B cell (primary cell): ENCODE measurements at regions not wholly inside any gene's neighbourhood (a gene's known extent, or its start where the extent isn't known, plus 50 kb on each side); places are given as distances from the start of the nearest gene placed in this dataset.

ENCODE experiments used
- ATAC-seq: fragments of 200-7000 bp; cut with Tn5 transposase; one replicate; pipeline ENCODE4 v1.10.0; 2021; ENCODE audit warnings: low read depth, mild to moderate bottlenecking, moderate number of reproducible peaks, moderate library complexity
- CTCF ChIA-PET: fragments of 350-600 bp; sonication (Branson Sonifier 250); formaldehyde crosslinking; loops from one replicate; lab custom pipeline; 2021; ENCODE audit warnings: antibody characterized with exemption, inconsistent platforms; lab: Charles Lee
- POLR2A ChIA-PET: fragments of 350-600 bp; sonication (Branson Sonifier 250); formaldehyde crosslinking; loops from one replicate; lab custom pipeline; 2021; ENCODE audit warnings: antibody characterized with exemption; lab: Charles Lee
- DNase-seq: peaks from one replicate; pipeline ENCODE4 v3.0.0; 2013
- H2AFZ ChIP-seq: 2 replicates; pipeline ENCODE4 v1.6.1; 2012; ENCODE audit warnings: mild to moderate bottlenecking, low read depth, low read length; ENCODE audit not compliant: insufficient read depth, poor library complexity, severe bottlenecking
- H3K27ac ChIP-seq, 2 donors: 1 replicate in 1 of 2; 2 replicates in 1 of 2; pipeline ENCODE4 v1.5.1; 2012 to 2013; ENCODE audit warnings: low read length in 2 of 2, mild to moderate bottlenecking in 2 of 2, moderate library complexity in 1 of 2
- H3K27me3 ChIP-seq, 4 experiments: fragments of 200-600 bp in 1 of 4; sonication (generic) in 1 of 4; replicated peaks in 1 of 4; 1 replicate in 2 of 4; 2 replicates in 2 of 4; pipeline versions ENCODE4 v1.6.1 to v1.7.0; 2013 to 2016; ENCODE audit warnings: low read length in 3 of 4, mild to moderate bottlenecking in 2 of 4, mixed read lengths in 1 of 4, moderate library complexity in 1 of 4; ENCODE audit not compliant: insufficient read depth in 4 of 4, control insufficient read depth in 3 of 4; ENCODE audit errors: control extremely low read depth in 1 of 4
- H3K36me3 ChIP-seq, 2 experiments: replicated peaks in 1 of 2; 1 replicate in 1 of 2; 2 replicates in 1 of 2; pipeline versions ENCODE4 v1.6.1 to v1.7.1; 2013; ENCODE audit warnings: low read length in 1 of 2; ENCODE audit not compliant: insufficient read depth in 2 of 2, control insufficient read depth in 1 of 2; ENCODE audit errors: control extremely low read depth in 1 of 2, extremely low read depth in 1 of 2
- H3K4me1 ChIP-seq, 2 donors: fragments of 200-600 bp in 1 of 2; sonication (generic) in 1 of 2; 1 replicate in 1 of 2; 2 replicates in 1 of 2; pipeline versions ENCODE4 v1.5.1 to v1.6.1; 2013 to 2017; ENCODE audit warnings: low read length in 2 of 2; ENCODE audit not compliant: control insufficient read depth in 2 of 2, insufficient read depth in 2 of 2
- H3K4me2 ChIP-seq: replicated peaks from 2 replicates; pipeline ENCODE3; 2012; ENCODE audit warnings: mild to moderate bottlenecking, low read depth, low read length; ENCODE audit not compliant: poor library complexity, severe bottlenecking
- H3K4me3 ChIP-seq, 5 experiments: fragments of 200-600 bp in 1 of 5; sonication (generic) in 1 of 5; 1 replicate in 3 of 5; 2 replicates in 2 of 5; pipeline versions ENCODE4 v1.5.1 to v1.7.0; 2011 to 2016; ENCODE audit warnings: low read length in 4 of 5, mild to moderate bottlenecking in 4 of 5, low read depth in 2 of 5, control low read depth in 1 of 5, moderate library complexity in 1 of 5; ENCODE audit not compliant: insufficient read depth in 1 of 5; ENCODE audit errors: control extremely low read depth in 1 of 5, extremely low read depth in 1 of 5
- H3K79me2 ChIP-seq: fragments of 200-600 bp; sonication (generic); one replicate; pipeline ENCODE4 v1.6.0; 2016; ENCODE audit warnings: low read length; ENCODE audit not compliant: control insufficient read depth, insufficient read depth
- H3K9ac ChIP-seq: fragments of 200-600 bp; sonication (generic); 2 replicates; pipeline ENCODE4 v1.6.1; 2017; ENCODE audit warnings: mild to moderate bottlenecking, low read length, moderate library complexity
- H3K9me3 ChIP-seq, 3 donors: one replicate each; pipeline versions ENCODE4 v1.6.1 to v1.7.1; 2013; ENCODE audit warnings: low read length in 2 of 3; ENCODE audit not compliant: control insufficient read depth in 2 of 3, insufficient read depth in 1 of 3; ENCODE audit errors: control extremely low read depth in 1 of 3
- H4K20me1 ChIP-seq: 2 replicates; pipeline ENCODE4 v1.6.0; 2012; ENCODE audit warnings: mild to moderate bottlenecking, low read length; ENCODE audit not compliant: insufficient read depth, control insufficient read depth, poor library complexity, severe bottlenecking
- H3K27ac Mint-ChIP-seq: one replicate; pipeline ENCODE4 v1.8.0; 2021; ENCODE audit warnings: mixed read lengths
- H3K27me3 Mint-ChIP-seq: one replicate; pipeline ENCODE4 v1.8.0; 2021; ENCODE audit warnings: mixed read lengths
- H3K4me1 Mint-ChIP-seq: one replicate; pipeline ENCODE4 v1.8.0; 2021; ENCODE audit warnings: mixed read lengths
- H3K4me3 Mint-ChIP-seq: one replicate; pipeline ENCODE4 v1.8.0; 2021; ENCODE audit warnings: mixed read lengths
- H3K9me3 Mint-ChIP-seq: one replicate; pipeline ENCODE4 v1.8.0; 2022; ENCODE audit warnings: mixed read lengths; ENCODE audit not compliant: insufficient read depth
- CTCF ChIP-seq: fragments of 200-600 bp; IDR thresholded peaks from one replicate; pipeline ENCODE4 v1.8.0; 2022; ENCODE audit warnings: antibody characterized with exemption, mild to moderate bottlenecking
- EZH2 ChIP-seq: IDR thresholded peaks from 2 replicates; pipeline ENCODE4 v1.6.1; 2012; ENCODE audit warnings: borderline replicate concordance, low read depth, mild to moderate bottlenecking, moderate library complexity, low read length; ENCODE audit not compliant: insufficient read depth, poor library complexity, severe bottlenecking
- WGBS: methylation state at CpG from one replicate; pipeline ENCODE4 v1.1.5; 2013; ENCODE audit warnings: missing lambda C conversion rate; ENCODE audit not compliant: insufficient coverage; 5-methylcytosine and 5-hydroxymethylcytosine counted together
- intact Hi-C: fragments of 100-400 bp; cut with micrococcal nuclease; formaldehyde crosslinking; loops from one replicate; pipeline ENCODE4 v1.10.0; 2022

DNA sequence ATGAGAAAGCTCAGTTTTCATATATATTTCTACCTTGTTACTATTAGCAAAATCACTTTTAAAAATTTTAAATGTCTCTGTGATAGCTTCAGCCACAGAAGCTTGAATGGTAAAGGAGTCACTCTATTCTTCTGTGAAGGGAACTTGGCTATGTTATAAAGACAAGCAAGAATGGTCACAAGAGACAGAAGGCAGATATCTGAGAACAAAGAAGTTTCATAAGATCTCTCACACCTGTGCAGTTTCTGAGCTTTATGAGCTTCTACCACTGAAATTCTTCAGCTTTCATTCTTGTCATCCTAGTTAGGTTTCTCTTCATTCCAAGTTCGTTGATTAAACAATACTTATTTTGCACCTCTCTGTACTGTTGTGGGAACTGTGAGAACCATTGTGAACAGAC is 853.4 kb downstream of the IGSF11 start:
- H3K4me1 Mint-ChIP-seq = no peaks in the 10 kb centered on the region
- ChIA-PET CTCF (no interaction called here), POLR2A (no interaction called here)
- no peak overlapping the region for H3K9ac ChIP-seq
- H4K20me1 ChIP-seq = no peaks in the 10 kb centered on the region
- H3K4me3 Mint-ChIP-seq = no peak overlapping the region
- no peak overlapping the region for H2AFZ ChIP-seq
- no peaks in the 10 kb centered on the region for H3K36me3 ChIP-seq
- H3K27ac ChIP-seq = no peak overlapping the region
- H3K79me2 ChIP-seq = no peaks in the 10 kb centered on the region
- H3K4me1 ChIP-seq = no peaks in the 10 kb centered on the region
- no peak overlapping the region for H3K4me2 ChIP-seq
- TF ChIP-seq CTCF (no peak), EZH2 (no peak)
- WGBS = no CpG with 5 or more reads among the region's 1 CpG
- intact Hi-C loops = no loop called here
- peaks cover 4% of the 10 kb centered on the region for H3K9me3 Mint-ChIP-seq
- peaks cover 0 to 4% (median 1%) of the 10 kb centered on the region in 3 donors for H3K9me3 ChIP-seq
- H3K27me3 Mint-ChIP-seq = no peaks in the 10 kb centered on the region
- H3K27me3 ChIP-seq = no peaks in the 10 kb centered on the region
- no peak overlapping the region for H3K27ac Mint-ChIP-seq
- H3K4me3 ChIP-seq = no peak overlapping the region
- ATAC-seq = no peak
- no peak for DNase-seq

- no peak overlapping the region for H3K4me3 ChIP-seq
- H3K27me3 Mint-ChIP-seq = no peaks in the 10 kb centered on the region
- no peak overlapping the region for H3K4me3 Mint-ChIP-seq
- no peaks in the 10 kb centered on the region for H3K36me3 ChIP-seq
- no peaks in the 10 kb centered on the region for H3K4me1 ChIP-seq
- CTCF ChIA-PET = no interaction called here
- no peaks in the 10 kb centered on the region for H3K27me3 ChIP-seq
- H2AFZ ChIP-seq = no peak overlapping the region
- intact Hi-C loops = no loop called here
- DNase-seq (no peak), ATAC-seq (no peak)
- TF ChIP-seq EZH2 = no peak
- no peak for TF ChIP-seq CTCF
- H3K27ac Mint-ChIP-seq = no peak overlapping the region
- no peaks in the 10 kb centered on the region for H3K4me1 Mint-ChIP-seq
- no peak overlapping the region for H3K4me2 ChIP-seq
- H3K9me3 Mint-ChIP-seq = peaks cover 8% of the 10 kb centered on the region
- H4K20me1 ChIP-seq = no peaks in the 10 kb centered on the region
- WGBS = no CpG with 5 or more reads among the region's 4 CpGs
- peaks cover 0 to 2% (median 1%) of the 10 kb centered on the region in 3 donors for H3K9me3 ChIP-seq
- no peak overlapping the region for H3K27ac ChIP-seq
- no peaks in the 10 kb centered on the region for H3K79me2 ChIP-seq
- H3K9ac ChIP-seq = no peak overlapping the region
- POLR2A ChIA-PET = no interaction called here
Measured at GRCh38 chr3:118186051-118186450, 848.6 kb downstream of the IGSF11 start.
